ENCODE measurements at regions not wholly inside any gene's neighbourhood (a gene's known extent, or its start where the extent isn't known, plus 50 kb on each side); places are given as distances from the start of the nearest gene placed in this dataset.

DNA sequence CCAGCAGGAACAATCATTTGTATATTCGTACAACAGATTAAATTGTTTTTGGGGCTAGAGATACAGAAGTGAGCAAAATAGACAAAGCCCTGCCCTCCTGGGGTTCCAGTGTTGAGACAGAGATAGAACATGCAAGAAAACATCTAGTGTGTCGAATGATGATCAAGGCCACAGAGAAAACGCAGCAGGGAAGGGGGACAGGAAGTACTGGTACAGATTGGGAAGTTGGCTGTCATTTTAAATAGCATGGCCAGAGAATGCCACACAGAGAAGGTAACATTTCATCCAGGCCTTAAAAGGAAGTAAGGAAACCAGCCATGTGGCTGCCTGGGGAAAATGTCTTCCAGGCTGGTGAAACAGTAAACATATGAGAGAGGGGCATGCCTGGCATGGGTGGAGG, 202.6 kb upstream of the MYLIP start:
- no peaks in the 10 kb centered on the region for H3K27me3 Mint-ChIP-seq (ENCODE audit: insufficient read depth, unreplicated experiment)
- H3K4me3 Mint-ChIP-seq (ENCODE audit: unreplicated experiment), result no peak overlapping the region
- H3K9me3 Mint-ChIP-seq (ENCODE audit: unreplicated experiment), result peaks cover 28% of the 10 kb centered on the region
- CTCF ChIA-PET, result no interaction called here
- Histone ChIP-seq H3K27me3 (replicated peaks; ENCODE audit: control insufficient read depth, insufficient read depth, low read length) (no peaks in the 10 kb centered on the region), H3K9me3 (no peaks in the 10 kb centered on the region), H3K36me3 (ENCODE audit: control insufficient read depth, insufficient read depth, low read length) (no peaks in the 10 kb centered on the region), H3K4me1 (peaks cover 5% of the 10 kb centered on the region; the same call in 1 of the 2 replicates), H3K4me3 (ENCODE audit: low read depth, low read length) (no peak overlapping the region)
- H3K36me3 Mint-ChIP-seq (ENCODE audit: insufficient read depth, unreplicated experiment), result no peaks in the 10 kb centered on the region
- intact Hi-C loops (cut with micrococcal nuclease; ENCODE audit: unreplicated experiment), result no loop called here
- POLR2A ChIA-PET, result no interaction called here
- TF ChIP-seq, protein P1, sequence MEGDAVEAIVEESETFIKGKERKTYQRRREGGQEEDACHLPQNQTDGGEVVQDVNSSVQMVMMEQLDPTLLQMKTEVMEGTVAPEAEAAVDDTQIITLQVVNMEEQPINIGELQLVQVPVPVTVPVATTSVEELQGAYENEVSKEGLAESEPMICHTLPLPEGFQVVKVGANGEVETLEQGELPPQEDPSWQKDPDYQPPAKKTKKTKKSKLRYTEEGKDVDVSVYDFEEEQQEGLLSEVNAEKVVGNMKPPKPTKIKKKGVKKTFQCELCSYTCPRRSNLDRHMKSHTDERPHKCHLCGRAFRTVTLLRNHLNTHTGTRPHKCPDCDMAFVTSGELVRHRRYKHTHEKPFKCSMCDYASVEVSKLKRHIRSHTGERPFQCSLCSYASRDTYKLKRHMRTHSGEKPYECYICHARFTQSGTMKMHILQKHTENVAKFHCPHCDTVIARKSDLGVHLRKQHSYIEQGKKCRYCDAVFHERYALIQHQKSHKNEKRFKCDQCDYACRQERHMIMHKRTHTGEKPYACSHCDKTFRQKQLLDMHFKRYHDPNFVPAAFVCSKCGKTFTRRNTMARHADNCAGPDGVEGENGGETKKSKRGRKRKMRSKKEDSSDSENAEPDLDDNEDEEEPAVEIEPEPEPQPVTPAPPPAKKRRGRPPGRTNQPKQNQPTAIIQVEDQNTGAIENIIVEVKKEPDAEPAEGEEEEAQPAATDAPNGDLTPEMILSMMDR (IDR thresholded peaks at IDR 0.05; ENCODE audit: insufficient read depth in 1 of 2, low read depth in 1 of 2, low read length in 1 of 2, severe bottlenecking in 1 of 2, unreplicated experiment in 1 of 2), result no peak
- BruUV-seq (replicated peaks), result no TSS peak
- no peak overlapping the region for H3K27ac Mint-ChIP-seq (ENCODE audit: unreplicated experiment)
- peaks cover 6% of the 10 kb centered on the region for H3K4me1 Mint-ChIP-seq (ENCODE audit: low read depth, unreplicated experiment)
- DNase-seq, result no peak

DNA sequence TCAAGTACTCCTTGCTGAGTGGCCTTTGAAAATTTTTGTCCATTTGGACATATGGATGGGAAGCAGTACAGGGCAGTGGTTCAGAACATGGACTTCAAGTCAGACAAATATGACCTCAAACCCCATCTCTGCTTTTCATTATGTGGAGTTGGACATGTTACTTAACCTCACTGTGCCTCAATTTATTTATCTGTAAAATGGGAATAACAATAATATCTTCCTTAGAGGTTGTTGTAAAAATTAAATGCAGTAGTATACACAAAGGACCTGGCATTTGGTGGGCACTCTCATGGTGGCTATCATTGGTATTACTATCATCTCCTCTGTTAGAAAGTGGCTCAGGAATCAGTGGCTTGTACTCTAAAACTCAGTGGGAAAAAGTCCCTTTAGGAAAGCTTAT, 204.0 kb upstream of the MYLIP start:
- Mint-ChIP-seq H3K9me3 (ENCODE audit: unreplicated experiment) (peaks cover 21% of the 10 kb centered on the region), H3K27me3 (ENCODE audit: insufficient read depth, unreplicated experiment) (no peaks in the 10 kb centered on the region), H3K4me1 (ENCODE audit: low read depth, unreplicated experiment) (peaks cover 6% of the 10 kb centered on the region), H3K4me3 (ENCODE audit: unreplicated experiment) (no peak overlapping the region), H3K27ac (ENCODE audit: unreplicated experiment) (no peak overlapping the region), H3K36me3 (ENCODE audit: insufficient read depth, unreplicated experiment) (no peaks in the 10 kb centered on the region)
- Histone ChIP-seq H3K4me3 (ENCODE audit: low read depth, low read length) (no peak overlapping the region), H3K36me3 (ENCODE audit: control insufficient read depth, insufficient read depth, low read length) (no peaks in the 10 kb centered on the region), H3K9me3 (no peaks in the 10 kb centered on the region), H3K4me1 (peaks cover 5% of the 10 kb centered on the region; the same call in 1 of the 2 replicates), H3K27me3 (replicated peaks; ENCODE audit: control insufficient read depth, insufficient read depth, low read length) (no peaks in the 10 kb centered on the region)
- intact Hi-C loops (cut with micrococcal nuclease; ENCODE audit: unreplicated experiment), result no loop called here
- ChIA-PET POLR2A (no interaction called here), CTCF (no interaction called here)
- no TSS peak for BruUV-seq (replicated peaks)
- TF ChIP-seq, protein P1 (IDR thresholded peaks at IDR 0.05; ENCODE audit: insufficient read depth in 1 of 2, low read depth in 1 of 2, low read length in 1 of 2, severe bottlenecking in 1 of 2, unreplicated experiment in 1 of 2), result no peak
- no peak for DNase-seq

DNA sequence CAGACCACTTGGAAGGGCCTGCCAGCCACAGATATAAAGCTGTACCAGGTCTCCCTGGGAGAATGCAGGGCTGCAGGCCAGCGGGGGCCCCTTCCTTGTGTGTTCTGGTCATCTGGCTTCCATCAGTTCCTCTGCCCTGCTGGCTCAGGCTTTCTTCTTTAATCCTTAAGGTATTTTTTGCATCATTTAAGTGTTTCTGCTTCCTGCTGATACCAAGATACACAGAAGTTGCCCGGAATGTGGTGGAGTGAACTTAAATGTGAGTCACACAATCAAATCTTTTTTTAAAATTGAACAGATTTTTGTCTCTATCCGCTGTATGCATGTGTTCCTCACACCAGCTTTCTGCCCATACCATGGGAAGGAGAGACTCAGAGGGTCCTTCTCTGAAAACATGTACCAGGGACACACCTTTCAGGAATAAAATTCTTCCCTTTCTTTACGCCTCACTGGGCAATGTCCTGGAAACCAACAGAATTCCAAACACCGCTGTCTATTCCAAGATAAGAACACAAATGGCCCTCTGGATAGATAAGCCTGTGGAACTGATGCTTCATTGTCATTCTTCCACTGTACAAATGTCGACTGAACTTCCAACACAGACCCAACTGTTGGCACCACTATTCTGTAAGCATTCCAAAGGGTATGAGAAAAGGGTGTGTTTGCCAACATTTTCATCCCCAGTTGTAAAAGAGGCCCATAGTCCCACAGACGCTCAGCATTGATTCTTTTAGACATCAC, 206.2 kb upstream of the MYLIP start:
- BruUV-seq (replicated peaks), result no TSS peak
- POLR2A ChIA-PET, result no interaction called here
- intact Hi-C loops (cut with micrococcal nuclease; ENCODE audit: unreplicated experiment), result no loop called here

More for the DNA sequence above, 206.2 kb upstream of the MYLIP start:
- TF ChIP-seq, protein P1 (IDR thresholded peaks at IDR 0.05; ENCODE audit: insufficient read depth in 1 of 2, low read depth in 1 of 2, low read length in 1 of 2, severe bottlenecking in 1 of 2, unreplicated experiment in 1 of 2), result no peak
- Mint-ChIP-seq H3K9me3 (ENCODE audit: unreplicated experiment) (peaks cover 11% of the 10 kb centered on the region), H3K4me3 (ENCODE audit: unreplicated experiment) (no peak overlapping the region), H3K27me3 (ENCODE audit: insufficient read depth, unreplicated experiment) (no peaks in the 10 kb centered on the region), H3K27ac (ENCODE audit: unreplicated experiment) (no peak overlapping the region), H3K4me1 (ENCODE audit: low read depth, unreplicated experiment) (peaks cover 6% of the 10 kb centered on the region), H3K36me3 (ENCODE audit: insufficient read depth, unreplicated experiment) (no peaks in the 10 kb centered on the region)
- DNase-seq, result no peak
- Histone ChIP-seq H3K9me3 (no peaks in the 10 kb centered on the region), H3K27me3 (replicated peaks; ENCODE audit: control insufficient read depth, insufficient read depth, low read length) (no peaks in the 10 kb centered on the region), H3K4me1 (peaks cover 5% of the 10 kb centered on the region; the same call in 1 of the 2 replicates), H3K4me3 (ENCODE audit: low read depth, low read length) (no peak overlapping the region), H3K36me3 (ENCODE audit: control insufficient read depth, insufficient read depth, low read length) (no peaks in the 10 kb centered on the region)
- CTCF ChIA-PET, result no interaction called here
